H1 (cell line): ENCODE measurements at regions not wholly inside any gene's neighbourhood (a gene's known extent, or its start where the extent isn't known, plus 50 kb on each side); places are given as distances from the start of the nearest gene placed in this dataset.

ENCODE experiments used
- EGR1 ChIP-seq: IDR thresholded peaks from 2 replicates; pipeline ENCODE4 v1.6.1; 2011; ENCODE audit warnings: low read depth, low read length, borderline replicate concordance
- GTF2F1 ChIP-seq: IDR thresholded peaks from 2 replicates; pipeline ENCODE4 v1.6.1; 2012; ENCODE audit warnings: low read depth, low read length, improper control_type of control experiment, borderline replicate concordance
- JUND ChIP-seq: IDR thresholded peaks from 2 replicates; pipeline ENCODE4 v1.6.1; 2011; ENCODE audit warnings: mild to moderate bottlenecking, improper control_type of control experiment, low read length
- PHF8 ChIP-seq: fragments of 200-600 bp; sonication (generic); conservative IDR thresholded peaks from 2 replicates; pipeline ENCODE4 v1.7.1; 2012; ENCODE audit warnings: low read depth, mild to moderate bottlenecking, inconsistent platforms, low read length, moderate library complexity
- SIN3A ChIP-seq, 2 experiments: IDR thresholded peaks in 1 of 2; conservative IDR thresholded peaks in 1 of 2; 2 replicates each; pipeline ENCODE4 v1.6.1; 2011 to 2012; ENCODE audit warnings: low read length in 2 of 2, improper control_type of control experiment in 1 of 2, low read depth in 1 of 2, mild to moderate bottlenecking in 1 of 2
- ZNF274 ChIP-seq: IDR thresholded peaks from 2 replicates; pipeline ENCODE4 v1.7.0; 2012; ENCODE audit warnings: low read length, borderline replicate concordance; ENCODE audit errors: extremely low read depth

GRCh38 chrX:46398126-46398525, 147.1 kb downstream of the ZNF674 start (continued):
- no peak for TF ChIP-seq ZNF274
- no peak for TF ChIP-seq PHF8
- no peak for TF ChIP-seq JUND
- TF ChIP-seq GTF2F1, result no peak
- no peak for TF ChIP-seq SIN3A (conservative IDR thresholded peaks at IDR 0.05 in 1 of 2, IDR thresholded peaks at IDR 0.05 in 1 of 2; ENCODE audit: low read depth in 1 of 2, low read length in 2 of 2)
- no peak for TF ChIP-seq EGR1
- TF ChIP-seq, all 59 proteins: peak for 0
